ENCODE measurements at regions not wholly inside any gene's neighbourhood (a gene's known extent, or its start where the extent isn't known, plus 50 kb on each side); places are given as distances from the start of the nearest gene placed in this dataset.
"Not testable (repeated sequence)": the region's sequence is repeated elsewhere in the genome, so short reads cannot be mapped to it uniquely, and the experiment has no call there.

GRCh38 chr3:20537234-20537633, 351.2 kb upstream of the SGO1 start:
- TF ChIP-seq CTCF (IDR thresholded peaks at IDR 0.05; ENCODE audit: borderline replicate concordance, control extremely low read depth, extremely low read depth, insufficient read depth, missing control alignments): no peak
- no peak for DNase-seq (ENCODE audit: low spot score)
- in situ Hi-C loops (cut with MboI; ENCODE audit: low sequenced_read_pairs, unreplicated experiment): no loop called here

- in situ Hi-C loops (cut with MboI; ENCODE audit: low sequenced_read_pairs, unreplicated experiment): no loop called here
- no peak for TF ChIP-seq CTCF (IDR thresholded peaks at IDR 0.05; ENCODE audit: borderline replicate concordance, control extremely low read depth, extremely low read depth, insufficient read depth, missing control alignments)
These were observed 343.9 kb upstream of the SGO1 start for GRCh38 chr3:20529911-20530310.

GRCh38 chr3:20528180-20528770, 342.3 kb upstream of the SGO1 start:
- TF ChIP-seq CTCF (IDR thresholded peaks at IDR 0.05; ENCODE audit: borderline replicate concordance, control extremely low read depth, extremely low read depth, insufficient read depth, missing control alignments): no peak
- in situ Hi-C loops (cut with MboI; ENCODE audit: low sequenced_read_pairs, unreplicated experiment): no loop called here
- DNase-seq (ENCODE audit: low spot score): no peak

More at GRCh38 chr3:20529911-20530310, 343.9 kb upstream of the SGO1 start:
- DNase-seq (ENCODE audit: low spot score): no peak

GRCh38 chr3:20527368-20527767, 341.4 kb upstream of the SGO1 start:
- in situ Hi-C loops (cut with MboI; ENCODE audit: low sequenced_read_pairs, unreplicated experiment): no loop called here
- DNase-seq (ENCODE audit: low spot score): no peak
- no peak for TF ChIP-seq CTCF (IDR thresholded peaks at IDR 0.05; ENCODE audit: borderline replicate concordance, control extremely low read depth, extremely low read depth, insufficient read depth, missing control alignments)

GRCh38 chr3:20524328-20524727, 338.3 kb upstream of the SGO1 start:
- in situ Hi-C loops (cut with MboI; ENCODE audit: low sequenced_read_pairs, unreplicated experiment): no loop called here
- TF ChIP-seq CTCF (IDR thresholded peaks at IDR 0.05; ENCODE audit: borderline replicate concordance, control extremely low read depth, extremely low read depth, insufficient read depth, missing control alignments): no peak
- DNase-seq (ENCODE audit: low spot score): no peak

GRCh38 chr3:20523293-20523692, 337.3 kb upstream of the SGO1 start:
- TF ChIP-seq CTCF (IDR thresholded peaks at IDR 0.05; ENCODE audit: borderline replicate concordance, control extremely low read depth, extremely low read depth, insufficient read depth, missing control alignments): no peak
- in situ Hi-C loops (cut with MboI; ENCODE audit: low sequenced_read_pairs, unreplicated experiment): no loop called here
- no peak for DNase-seq (ENCODE audit: low spot score)

GRCh38 chr3:20517316-20517715, 331.3 kb upstream of the SGO1 start:
- in situ Hi-C loops (cut with MboI; ENCODE audit: low sequenced_read_pairs, unreplicated experiment): not testable (repeated sequence)

More at GRCh38 chr3:20517316-20517715, 331.3 kb upstream of the SGO1 start:
- DNase-seq (ENCODE audit: low spot score): not testable (repeated sequence)

All from GM13976 (cell line).